RWPE1 (cell line): ENCODE measurements at regions not wholly inside any gene's neighbourhood (a gene's known extent, or its start where the extent isn't known, plus 50 kb on each side); places are given as distances from the start of the nearest gene placed in this dataset.

Experiments
- CTCF ChIA-PET: fragments of 350-600 bp; sonication (Branson Sonifier 250); formaldehyde crosslinking; extraction: SDS; loops from one replicate; lab custom pipeline; 2021; lab: Yijun Ruan, JAX
- POLR2A ChIA-PET: fragments of 400-600 bp; formaldehyde crosslinking; extraction: SDS; loops from one replicate; lab custom pipeline; 2020; ENCODE audit warnings: antibody characterized with exemption; ENCODE audit not compliant: low non-redundant PET; lab: Yijun Ruan, JAX
- DNase-seq: peaks from one replicate; pipeline ENCODE4 v3.0.0; 2012; ENCODE audit warnings: low spot score
- H3K27ac ChIP-seq: fragments of 450-650 bp; 2 replicates; pipeline ENCODE4 v1.5.1; 2017
- CTCF ChIP-seq: fragments of 450-650 bp; conservative IDR thresholded peaks from 2 replicates; pipeline ENCODE4 v1.5.1; 2017; ENCODE audit warnings: low read depth, mild to moderate bottlenecking

- CTCF ChIA-PET, result no interaction called here
- DNase-seq, result no peak
- TF ChIP-seq CTCF, result no peak
Observed at GRCh38 chr4:27191592-27191991, 331.0 kb downstream of the STIM2 start.

GRCh38 chr4:27194599-27195176 is 334.0 kb downstream of the STIM2 start:
- H3K27ac ChIP-seq, result no peak overlapping the region
- POLR2A ChIA-PET, result no interaction called here
- TF ChIP-seq CTCF, result no peak
- CTCF ChIA-PET, result no interaction called here
- DNase-seq, result no peak

More at GRCh38 chr4:27191592-27191991, 331.0 kb downstream of the STIM2 start:
- POLR2A ChIA-PET, result no interaction called here
- no peak overlapping the region for H3K27ac ChIP-seq

DNA sequence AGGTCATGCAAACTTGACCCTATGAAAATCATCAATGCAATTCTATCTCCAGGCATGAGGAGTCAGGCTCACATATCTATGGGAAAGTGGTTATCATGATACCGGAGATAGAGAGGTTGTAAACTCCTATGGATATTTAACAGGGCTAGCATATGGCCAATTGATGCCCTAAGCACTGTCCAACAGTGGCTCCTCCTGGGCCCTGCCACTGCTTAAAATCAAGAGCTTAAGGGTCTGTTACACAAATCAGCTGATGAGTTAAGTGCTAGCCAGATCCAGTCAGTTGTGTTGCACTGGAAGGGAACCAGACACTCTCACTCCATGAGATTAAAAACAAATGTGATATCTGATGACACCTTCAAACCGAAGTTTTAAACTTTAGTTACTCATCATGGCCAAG is 337.6 kb downstream of the STIM2 start:
- CTCF ChIA-PET, result no interaction called here
- H3K27ac ChIP-seq, result no peak overlapping the region
- TF ChIP-seq CTCF, result no peak
- no peak for DNase-seq
- POLR2A ChIA-PET, result no interaction called here

- CTCF ChIA-PET, result no interaction called here
- DNase-seq, result no peak
- POLR2A ChIA-PET, result no interaction called here
- TF ChIP-seq CTCF, result no peak
- H3K27ac ChIP-seq, result no peak overlapping the region
Observed at GRCh38 chr4:27198971-27199370, 338.3 kb downstream of the STIM2 start.

DNA sequence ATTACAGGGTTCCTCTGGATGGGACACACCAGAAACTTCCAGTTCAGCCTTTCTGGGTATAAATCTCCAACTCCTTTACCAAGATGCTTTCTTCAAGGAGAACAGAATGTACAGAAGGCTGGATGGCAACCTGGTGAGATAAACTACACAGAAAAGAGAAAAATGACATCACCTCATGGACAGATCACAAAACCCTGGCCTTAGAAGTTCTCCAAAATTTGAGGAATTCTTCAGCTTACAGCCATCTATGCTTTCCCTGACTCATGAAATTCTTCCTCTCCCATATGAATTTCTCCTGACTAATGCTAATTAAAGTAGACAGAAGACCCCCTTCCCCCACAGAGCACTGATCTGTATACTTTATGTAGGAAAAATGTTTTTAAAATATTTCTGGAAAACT is 345.4 kb downstream of the STIM2 start:
- no peak for TF ChIP-seq CTCF
- no peak overlapping the region for H3K27ac ChIP-seq
- ChIA-PET POLR2A (no interaction called here), CTCF (no interaction called here)
- no peak for DNase-seq

- TF ChIP-seq CTCF, result no peak
- H3K27ac ChIP-seq, result no peak overlapping the region
- no peak for DNase-seq
- CTCF ChIA-PET, result no interaction called here
- POLR2A ChIA-PET, result no interaction called here
Observed at GRCh38 chr4:27210956-27211355, 350.3 kb downstream of the STIM2 start.
